Activated T-cell treated with anti-CD3 and anti-CD28 coated beads, Interleukin-2, amount 50 U/mL, for 48 hours (primary cell): ENCODE measurements at regions not wholly inside any gene's neighbourhood (a gene's known extent, or its start where the extent isn't known, plus 50 kb on each side); places are given as distances from the start of the nearest gene placed in this dataset.

Source experiments
- DNase-seq, 2 experiments: peaks; one replicate each; pipeline ENCODE4 v3.0.0-alpha.2; 2020

DNA sequence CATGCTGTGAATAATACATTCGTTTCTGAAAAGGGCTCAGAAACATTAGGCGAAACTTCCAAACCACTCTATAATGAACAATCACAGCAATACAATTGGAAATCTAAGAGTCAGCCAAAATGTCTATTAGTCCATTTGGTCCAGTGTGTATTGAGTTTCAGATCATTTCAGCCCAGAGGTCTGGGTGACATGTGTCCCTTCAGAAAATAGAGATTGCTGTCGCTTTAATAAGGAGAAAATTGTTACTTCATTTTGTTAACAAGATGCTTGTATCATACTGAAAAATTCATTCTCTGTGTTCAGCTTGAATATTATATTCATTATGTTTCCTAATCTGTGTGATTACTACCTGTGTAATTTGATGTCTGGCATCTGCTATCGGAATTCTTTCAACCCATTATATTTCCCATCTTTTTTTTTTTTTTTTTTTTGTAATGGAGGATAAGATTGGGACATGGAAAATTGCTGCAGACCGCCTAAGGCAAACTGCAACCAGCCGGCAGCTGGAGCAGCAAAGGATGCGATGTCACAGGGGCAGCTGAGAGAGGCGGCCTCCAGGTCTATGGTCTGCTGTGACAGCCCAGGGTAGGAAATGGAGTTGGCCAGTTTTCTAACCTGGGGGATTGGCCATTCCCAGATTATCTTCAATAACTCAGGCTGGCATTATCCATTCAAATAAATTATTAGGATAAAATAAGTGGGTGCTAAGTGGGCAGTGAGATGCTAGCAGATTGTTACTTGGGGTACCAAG is 170.9 kb upstream of the NPVF start:
- no peak for DNase-seq

DNA sequence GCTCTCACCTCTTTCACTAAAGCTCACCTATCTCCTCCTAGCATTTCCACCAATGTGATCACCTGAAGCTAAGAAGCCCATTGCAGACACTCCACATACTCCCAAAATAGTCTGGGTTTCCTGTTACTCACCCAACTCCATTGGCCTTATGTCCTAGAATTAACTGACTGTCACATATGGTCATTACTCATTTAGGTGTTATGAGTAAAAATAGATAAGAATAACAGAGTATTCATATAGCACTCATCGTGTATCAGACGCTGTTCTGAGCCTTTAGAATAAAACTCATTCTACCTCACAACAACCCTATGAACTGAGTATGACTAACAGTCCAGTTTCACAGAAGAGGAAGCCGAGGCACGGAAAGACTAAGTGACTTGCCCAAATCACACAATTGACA is 174.2 kb upstream of the NPVF start:
- DNase-seq = no peak

DNA sequence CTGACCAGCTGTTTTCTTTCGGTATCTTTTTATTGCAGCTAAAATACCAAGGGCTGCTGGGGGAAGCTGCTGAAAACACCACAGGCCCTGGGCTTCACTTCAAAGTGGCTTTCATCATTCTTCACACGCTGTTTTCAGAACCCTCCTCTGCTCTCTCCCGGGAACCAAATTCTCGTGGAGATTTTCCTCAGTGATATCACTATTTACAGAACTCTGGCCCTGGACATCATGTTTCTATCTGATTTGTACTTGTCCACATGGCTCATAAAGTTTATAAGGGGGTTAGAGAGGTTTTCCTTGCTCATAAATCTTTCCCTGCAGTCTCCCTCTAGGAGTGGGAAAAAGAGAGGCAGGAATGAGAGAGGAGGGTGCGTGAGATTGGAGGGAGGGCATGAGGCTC is 177.4 kb upstream of the NPVF start:
- no peak for DNase-seq

DNA sequence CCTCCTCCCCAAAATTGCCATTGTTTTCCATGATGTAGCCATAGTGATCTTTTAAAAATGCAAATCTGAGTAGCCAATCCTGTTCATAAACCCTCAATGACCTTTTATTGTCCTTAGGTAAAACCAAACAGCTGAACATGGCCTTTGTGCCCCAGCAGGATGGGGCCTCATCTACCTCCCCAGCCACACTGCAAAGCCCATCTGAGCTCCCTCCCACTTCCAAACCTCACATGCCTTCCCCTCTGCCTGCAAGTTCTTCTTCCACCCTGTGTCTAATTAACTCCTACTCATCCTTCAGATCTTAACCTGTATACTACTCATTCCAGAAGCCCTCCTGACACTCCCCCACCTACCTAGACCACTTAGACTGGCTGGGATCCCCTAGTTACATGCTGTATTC is 178.8 kb upstream of the NPVF start:
- no peak for DNase-seq

DNA sequence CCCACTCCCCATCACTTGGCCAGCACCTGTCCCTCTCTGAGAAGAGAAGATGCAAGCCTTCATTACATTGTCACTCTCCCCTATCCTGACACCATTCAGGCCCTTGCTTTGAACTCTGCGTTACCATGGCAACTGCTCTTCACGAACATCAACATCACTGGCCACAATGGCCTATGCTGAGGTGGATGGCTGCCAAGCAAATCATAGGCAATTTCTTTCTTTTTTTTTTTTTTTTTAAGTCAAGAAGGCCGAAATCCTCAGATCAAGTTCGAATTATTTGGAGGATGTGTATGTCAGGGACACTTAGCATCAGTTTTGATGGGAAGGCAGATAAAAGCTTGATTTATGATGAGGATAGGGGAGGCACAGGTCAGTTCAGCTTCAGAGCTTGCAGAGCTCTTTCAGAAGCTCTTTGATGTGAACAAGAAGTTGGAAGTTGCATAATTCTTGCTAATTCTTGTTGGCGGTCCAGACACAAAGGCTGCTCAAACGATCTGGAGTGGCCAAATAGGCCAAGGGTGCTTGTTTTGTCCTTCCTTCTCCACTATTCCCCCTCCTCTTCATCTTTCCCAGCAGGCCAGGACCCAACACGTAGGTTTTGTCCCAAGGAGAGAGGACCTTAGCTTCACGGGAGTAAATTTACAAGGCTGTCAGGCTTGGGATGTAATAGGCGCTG is 179.9 kb upstream of the NPVF start:
- DNase-seq = no peak

DNA sequence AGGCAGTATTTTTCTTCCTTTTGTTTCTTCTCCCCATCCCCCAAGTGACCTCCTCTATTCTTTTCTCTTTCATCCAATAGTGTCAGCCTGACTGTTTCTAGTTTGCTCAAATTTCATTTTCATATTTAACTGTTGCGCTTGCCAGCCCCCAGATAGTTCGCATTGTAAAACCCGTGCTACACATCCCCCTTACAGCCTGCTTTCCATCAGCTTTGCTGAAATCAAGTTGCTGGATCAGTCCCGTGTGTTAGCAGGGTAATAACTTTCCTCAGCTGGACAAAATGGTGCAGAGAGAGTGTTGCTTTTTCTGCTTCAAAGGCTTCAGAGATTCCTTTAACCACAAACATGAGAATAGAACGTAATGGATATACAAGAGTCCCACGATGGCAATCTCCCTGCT is 180.6 kb upstream of the NPVF start:
- no peak for DNase-seq

DNA sequence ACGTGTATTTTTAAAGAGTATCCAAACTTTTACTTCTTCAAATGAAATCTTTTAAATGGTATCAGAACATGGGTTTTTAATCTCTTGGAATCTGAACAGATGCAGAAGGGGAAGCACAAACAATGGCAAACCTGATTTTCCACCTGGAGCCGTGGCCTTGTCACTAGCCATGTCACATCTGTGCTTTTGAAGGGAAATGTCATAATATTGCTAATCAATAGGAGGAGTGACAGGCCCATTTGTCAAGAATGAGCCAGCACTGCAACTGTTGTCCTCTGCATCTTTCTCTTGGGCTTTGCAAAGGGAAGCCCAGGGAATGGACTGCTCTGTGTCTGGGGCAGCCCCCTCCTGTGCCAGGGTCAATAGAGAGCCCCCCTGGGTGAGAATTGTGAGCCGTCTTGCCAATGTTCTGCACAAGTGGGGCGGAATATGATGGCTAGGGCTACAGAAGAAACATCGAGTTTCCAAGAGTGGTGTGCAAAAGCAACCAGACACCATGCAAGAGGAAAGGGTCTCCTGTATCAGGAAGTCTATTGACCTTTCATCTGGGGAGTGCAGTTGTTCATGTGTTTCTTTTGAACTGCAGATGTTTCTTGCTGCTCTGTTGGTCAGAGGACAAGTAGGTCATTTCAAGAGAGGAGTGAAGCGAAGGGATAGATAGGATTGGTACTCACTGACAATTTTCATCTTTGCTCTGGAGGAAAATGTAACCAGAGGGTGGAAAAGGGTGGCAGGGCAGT is 181.8 kb upstream of the NPVF start:
- DNase-seq = no peak

DNA sequence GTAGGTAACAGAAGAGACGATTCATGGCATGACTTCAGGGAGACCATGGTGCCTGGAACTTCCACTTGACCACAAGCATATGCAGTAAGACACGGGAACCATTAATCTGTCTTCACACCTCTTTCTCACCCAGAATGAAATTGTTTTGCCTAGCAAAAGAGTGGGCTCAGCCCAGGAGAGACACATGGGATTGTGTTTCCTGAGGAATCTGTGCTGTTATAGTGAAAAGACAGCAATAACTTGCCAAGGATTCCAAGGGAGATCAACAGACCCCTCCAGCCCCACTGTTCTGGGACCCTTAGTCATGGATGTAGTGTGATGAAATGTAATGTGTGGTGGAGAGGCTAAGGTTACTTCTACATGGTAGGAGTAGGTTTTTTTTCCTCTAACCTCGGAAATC is 192.5 kb upstream of the NPVF start:
- DNase-seq = no peak

DNA sequence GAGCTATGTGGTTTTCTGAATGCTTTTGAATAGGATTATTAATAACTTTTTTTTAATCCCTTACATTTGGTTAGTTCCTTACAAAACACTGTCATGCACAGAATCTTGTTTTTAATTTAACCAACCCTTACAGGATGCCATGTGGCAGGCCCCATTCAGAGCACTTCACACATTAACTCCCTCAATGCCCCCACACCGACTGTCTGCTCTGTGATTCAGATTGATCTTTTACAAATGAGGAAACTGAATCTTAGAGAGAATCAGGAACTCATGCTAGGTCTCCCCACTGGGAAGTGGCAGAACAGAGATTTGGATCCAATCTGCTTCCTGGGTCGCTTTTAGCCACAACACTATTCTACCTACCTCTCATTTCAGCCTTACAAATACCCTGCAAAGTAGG is 195.8 kb upstream of the NPVF start:
- DNase-seq = no peak

DNA sequence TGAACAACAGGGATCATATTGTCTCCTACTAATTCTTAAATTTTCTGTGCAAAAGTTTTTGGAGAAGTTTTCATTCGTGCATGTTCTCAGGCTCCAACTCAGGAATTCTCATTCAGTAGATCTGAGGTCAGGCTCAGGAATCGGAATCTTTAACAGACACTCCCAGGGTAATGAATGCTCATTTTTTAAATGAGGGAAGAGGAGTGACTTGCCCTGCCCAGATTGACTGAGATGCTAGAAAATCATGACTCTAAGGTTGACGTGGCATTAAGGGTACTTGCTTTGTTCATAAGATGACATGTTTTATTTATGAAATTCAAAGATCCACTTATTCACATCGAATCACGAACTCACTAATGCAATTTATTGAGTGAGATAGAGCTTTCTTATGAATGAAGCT is 196.6 kb upstream of the NPVF start:
- DNase-seq = no peak

DNA sequence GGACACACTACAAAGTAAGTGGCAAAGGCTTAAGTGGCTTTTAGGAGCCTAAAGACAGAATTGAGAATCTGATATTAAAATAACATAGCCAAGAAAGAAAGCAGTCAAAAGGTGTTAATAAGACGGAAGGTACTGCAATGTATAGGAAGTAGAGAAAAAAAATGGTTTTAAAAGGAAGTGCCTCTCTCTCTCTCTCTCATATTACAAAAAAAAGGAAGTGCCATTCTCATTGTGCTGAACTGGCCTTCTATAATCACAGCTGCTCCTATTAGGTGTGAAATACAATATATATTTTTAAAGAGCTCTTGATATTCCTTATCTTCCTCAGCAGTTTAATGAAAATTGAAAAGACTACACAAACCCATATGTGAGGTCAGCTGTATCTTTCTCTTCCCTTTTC is 199.4 kb upstream of the NPVF start:
- no peak for DNase-seq

DNA sequence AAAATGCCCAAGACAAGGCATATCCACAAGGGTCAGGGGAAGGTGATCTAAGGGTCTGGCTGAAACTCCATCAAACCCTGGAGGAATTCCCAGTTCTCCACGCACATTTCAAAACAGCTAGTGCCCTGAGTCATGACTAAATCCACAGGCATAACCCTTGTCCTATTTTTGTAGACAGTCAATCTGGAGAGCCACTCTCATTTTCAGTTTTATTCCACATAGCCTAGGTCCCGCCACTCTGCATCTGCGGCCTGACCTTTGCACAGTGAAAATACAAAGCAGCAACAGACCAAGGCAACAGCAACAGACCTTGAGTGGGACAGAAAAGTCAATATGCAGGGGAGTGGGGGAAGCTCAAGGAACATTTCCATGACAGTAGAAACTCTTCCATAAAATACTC is 201.4 kb upstream of the NPVF start:
- no peak for DNase-seq

DNA sequence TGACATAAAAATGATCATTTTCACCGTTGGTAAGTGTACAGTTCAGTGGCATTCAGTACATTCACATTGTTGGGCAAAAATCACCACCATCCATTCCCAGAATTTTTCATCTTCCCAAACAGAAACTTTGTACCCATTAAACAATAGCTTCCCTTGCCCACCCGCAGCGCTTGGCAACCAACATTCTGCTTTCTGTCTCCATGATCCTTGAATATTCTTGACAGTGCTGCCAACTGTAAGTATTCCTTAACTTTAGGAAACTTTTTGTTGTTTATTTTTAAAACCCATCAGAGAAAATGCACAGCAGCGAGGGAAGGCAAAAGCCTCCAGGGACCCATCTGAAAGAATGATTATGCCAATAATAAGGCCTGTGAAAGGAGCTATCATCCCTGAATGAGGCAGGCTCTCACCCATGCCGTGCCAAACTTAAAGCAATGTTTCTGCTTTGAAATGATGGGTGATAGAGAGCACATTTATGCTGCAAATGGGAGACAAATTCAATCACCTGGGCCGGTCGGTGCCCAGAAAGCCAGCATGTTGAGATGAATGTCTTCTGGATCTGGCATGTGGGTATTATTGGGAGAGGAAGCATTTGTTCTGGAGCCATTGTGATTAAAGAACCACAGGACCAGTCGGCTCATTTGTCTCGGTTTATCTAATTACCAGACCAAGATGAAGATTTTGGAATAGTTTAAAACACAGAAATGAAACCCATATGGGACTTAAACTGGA is 202.1 kb upstream of the NPVF start:
- DNase-seq = no peak

DNA sequence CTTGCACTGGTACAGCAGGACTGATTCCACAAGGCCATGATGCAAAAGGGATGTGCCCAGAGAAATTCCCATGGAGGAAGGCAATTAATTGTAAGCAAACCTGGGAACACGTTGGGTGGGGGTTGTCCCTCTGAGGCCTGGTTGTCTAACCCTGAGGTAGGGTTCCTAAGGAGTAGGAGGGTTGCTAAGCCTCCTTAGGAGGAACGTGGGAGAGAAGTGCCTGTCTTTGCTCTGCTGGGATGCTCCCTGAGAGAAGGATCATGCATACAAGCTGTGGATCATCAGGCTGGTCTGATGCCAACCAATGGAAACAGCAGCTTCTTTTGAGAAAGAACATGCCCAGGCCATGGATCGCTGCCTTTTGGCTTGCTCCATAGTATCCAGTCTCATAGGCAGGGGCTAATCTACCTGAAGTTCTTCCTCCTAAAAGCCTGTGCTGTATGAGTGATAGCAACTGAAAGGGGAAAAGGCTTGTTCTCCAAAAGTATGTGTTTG is 203.7 kb upstream of the NPVF start:
- DNase-seq = no peak

DNA sequence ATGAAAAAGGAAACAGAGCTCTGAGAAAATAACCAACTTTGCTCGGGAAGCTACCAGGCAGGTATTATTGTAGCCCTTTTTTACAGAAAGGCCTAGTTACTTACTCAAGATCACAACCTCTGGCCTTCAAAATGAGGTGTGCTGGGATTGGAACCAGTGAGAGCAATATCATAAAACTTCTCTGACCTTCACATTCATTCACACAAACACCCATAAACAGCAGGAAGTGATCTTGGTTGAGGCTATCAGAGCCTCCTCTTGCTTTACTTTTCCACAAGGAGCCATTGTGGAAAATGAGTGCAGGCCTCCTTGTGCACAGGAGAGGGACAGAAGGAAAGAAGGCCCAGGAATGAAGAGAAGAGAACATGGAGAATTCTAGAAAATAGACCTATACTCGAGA is 204.5 kb upstream of the NPVF start:
- DNase-seq = no peak

DNA sequence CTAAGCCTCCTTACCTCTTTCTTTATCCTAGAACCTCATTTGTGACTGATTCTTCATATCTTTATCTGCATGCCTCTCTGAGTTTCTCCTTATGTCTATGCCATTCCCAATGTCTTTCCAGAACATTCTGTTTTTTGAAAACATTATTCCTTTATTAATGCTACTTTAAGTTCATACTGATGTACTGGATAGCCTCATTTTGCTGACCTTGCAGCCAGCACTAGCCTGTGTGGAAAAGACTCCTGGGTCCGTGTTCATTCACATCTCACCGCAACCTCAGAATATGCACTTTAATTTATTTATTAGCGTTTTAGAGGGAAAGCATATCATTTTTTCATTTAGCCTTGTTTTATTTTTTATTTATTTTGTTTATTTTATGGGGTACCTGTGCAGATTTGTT is 208.1 kb upstream of the NPVF start:
- DNase-seq = no peak

DNA sequence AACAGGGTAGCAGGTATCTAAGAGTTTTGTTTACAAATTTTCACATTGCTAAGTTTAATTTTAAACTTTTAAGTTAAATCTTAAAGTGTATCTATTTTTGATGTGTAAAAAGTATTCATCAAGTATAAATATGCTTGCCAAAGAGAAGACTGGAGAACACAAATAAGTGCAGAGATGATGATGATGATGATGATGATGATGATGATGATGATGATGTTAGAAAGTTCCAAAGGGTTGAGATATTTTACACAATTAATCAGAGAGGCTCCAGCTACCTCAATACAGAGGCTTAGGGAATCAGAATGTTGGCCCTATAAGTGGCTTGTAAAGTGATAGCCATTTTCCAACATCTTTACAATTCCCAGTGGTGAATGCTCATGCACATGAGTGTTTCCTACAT is 209.0 kb upstream of the NPVF start:
- no peak for DNase-seq

DNA sequence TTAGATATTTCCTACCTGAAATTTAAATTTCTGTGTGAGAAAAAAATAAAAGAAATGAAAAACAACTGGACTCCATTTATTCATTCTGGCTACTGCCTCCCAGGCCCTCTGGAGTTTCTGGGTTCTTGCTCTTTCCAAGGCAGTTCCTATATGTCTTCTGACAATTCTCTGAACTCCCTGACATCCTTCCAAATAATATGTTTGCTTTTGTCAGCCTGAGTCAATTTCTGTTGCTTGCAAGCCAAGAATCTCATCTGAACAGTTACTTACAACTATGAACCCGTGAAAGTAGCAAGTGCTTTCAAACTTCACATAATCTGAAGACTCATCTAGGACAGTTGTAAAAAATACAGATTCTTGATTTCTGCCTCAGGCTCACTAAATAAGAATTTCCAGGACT is 216.7 kb upstream of the NPVF start:
- DNase-seq = no peak

DNA sequence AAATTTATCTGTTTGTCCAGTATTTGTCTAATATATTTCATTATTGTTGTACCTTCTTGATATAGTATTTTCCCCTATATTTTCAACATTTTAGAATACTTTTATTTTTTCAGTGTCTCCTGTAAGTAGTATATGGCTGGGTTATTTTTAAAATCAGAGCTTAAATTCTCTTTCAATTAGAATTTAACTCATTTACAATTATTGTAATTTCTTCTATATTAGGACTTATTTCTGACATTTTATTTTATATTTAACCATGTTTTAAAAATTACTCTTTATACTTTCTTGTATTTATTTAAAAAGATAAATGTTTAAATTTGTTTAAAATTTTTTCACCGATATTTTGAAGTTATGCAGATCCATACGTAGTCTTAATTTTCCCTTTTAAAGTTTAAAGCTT is 220.0 kb upstream of the NPVF start:
- no peak for DNase-seq

DNA sequence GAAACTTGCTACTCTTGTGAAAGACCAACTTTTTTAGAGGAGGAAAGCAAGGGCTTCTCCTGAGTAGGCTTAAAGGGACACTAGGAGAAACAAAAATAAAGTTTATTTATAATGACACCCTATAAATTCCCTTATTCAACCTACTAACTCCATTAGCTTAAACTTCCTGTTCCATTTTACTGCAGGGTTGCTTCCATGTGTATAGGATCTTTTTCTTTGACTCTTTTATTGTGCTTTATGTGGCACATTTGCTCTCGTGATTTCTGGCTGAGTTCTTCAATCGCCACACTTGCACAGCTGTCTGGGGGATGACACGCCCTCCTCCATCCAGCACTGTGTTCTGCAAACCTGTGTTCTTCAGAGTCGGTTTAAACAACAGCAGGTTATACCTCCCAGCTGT is 225.7 kb upstream of the NPVF start:
- DNase-seq = no peak

DNA sequence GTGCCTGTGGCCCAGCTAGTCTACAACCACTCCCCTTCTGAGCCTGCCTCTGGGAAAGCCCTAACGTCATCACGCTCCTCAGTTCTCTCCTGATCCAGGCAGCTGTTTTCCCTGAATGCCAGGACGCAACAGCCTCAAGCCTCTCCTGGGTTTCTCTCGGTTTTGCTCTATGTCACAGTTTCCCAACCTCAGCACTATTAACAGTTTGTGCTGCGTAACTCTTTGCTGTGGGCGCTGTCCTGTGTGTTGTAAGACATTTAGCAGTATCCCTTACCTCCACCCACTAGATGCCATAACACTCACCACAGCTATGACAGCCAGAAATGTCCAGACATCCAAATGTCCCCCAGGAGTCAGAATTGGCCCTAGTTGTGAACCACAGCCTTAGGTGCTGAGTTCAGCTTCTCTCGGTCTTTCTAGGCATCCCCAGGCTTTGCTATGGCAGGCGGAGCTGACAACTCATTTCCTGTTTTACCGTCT is 226.3 kb upstream of the NPVF start:
- no peak for DNase-seq

DNA sequence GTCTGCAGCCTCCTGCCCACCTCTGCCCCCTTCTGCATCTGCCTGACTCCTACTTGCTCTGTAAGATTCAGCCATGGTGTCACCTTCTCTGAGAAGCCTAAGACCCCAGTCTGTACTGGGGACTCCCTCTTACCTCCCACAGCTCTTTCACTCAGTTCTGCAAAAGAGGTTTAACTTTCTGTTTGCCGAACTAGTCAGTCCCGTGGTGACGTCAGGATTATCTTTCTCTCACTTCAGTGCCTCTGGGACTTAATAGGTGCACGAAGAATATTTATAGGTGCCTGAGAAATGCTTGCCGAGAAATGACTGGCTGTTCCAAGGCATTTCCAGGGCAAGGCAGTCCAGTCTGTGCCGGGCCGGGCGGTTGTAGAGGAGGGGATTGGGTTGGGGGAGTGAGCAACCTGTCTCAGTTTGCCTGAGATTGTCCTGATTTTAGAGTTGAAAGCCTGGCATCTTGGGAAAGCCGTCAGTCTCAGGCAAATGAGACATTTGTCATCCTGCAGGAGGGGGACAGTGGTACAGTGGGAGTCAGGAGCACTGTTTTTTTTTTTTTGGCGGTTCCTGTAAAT is 227.5 kb upstream of the NPVF start:
- no peak for DNase-seq
